Keratinocyte (primary cell): ENCODE measurements at regions not wholly inside any gene's neighbourhood (a gene's known extent, or its start where the extent isn't known, plus 50 kb on each side); places are given as distances from the start of the nearest gene placed in this dataset.

Experiments used
- CTCF ChIP-seq, 3 experiments: IDR thresholded peaks in 1 of 3; conservative IDR thresholded peaks in 1 of 3; optimal IDR thresholded peaks in 1 of 3; 2 replicates in 2 of 3; 3 replicates in 1 of 3; pipeline versions ENCODE3 to v1.5.1; 2011; ENCODE audit warnings: low read length in 3 of 3, mild to moderate bottlenecking in 3 of 3, moderate library complexity in 2 of 3, control low read depth in 1 of 3, inconsistent platforms in 1 of 3; ENCODE audit not compliant: insufficient read depth in 2 of 3; ENCODE audit errors: extremely low read depth in 1 of 3
- EZH2 ChIP-seq: IDR thresholded peaks from one replicate; pipeline ENCODE4 v1.6.1; 2012; ENCODE audit warnings: inconsistent platforms, mild to moderate bottlenecking, low read length, moderate library complexity

- TF ChIP-seq CTCF (optimal IDR thresholded peaks at IDR 0.05 in 1 of 3, IDR thresholded peaks at IDR 0.05 in 1 of 3, conservative IDR thresholded peaks at IDR 0.05 in 1 of 3; ENCODE audit: extremely low read depth in 1 of 3, insufficient read depth in 2 of 3, low read length in 3 of 3), result no peak
- no peak for TF ChIP-seq EZH2
These were observed 203.1 kb downstream of the TFEC start for GRCh38 chr7:115827305-115828045.
